ENCODE measurements at regions not wholly inside any gene's neighbourhood (a gene's known extent, or its start where the extent isn't known, plus 50 kb on each side); places are given as distances from the start of the nearest gene placed in this dataset.

- no peak for DNase-seq
Observed at GRCh38 chr12:19834592-19834991, 395.3 kb downstream of the AEBP2 start.

GRCh38 chr12:19836056-19836455 is 396.8 kb downstream of the AEBP2 start:
- DNase-seq = no peak

- no peak for DNase-seq
Observed at GRCh38 chr12:19836456-19836855, 397.2 kb downstream of the AEBP2 start.

GRCh38 chr12:19837543-19837942 is 398.3 kb downstream of the AEBP2 start:
- no peak for DNase-seq

GRCh38 chr12:19841451-19841850 is 402.2 kb downstream of the AEBP2 start:
- no peak for DNase-seq

GRCh38 chr12:19842116-19842515 is 402.8 kb downstream of the AEBP2 start:
- DNase-seq = no peak

- DNase-seq = no peak
Observed at GRCh38 chr12:19844224-19844623, 404.9 kb downstream of the AEBP2 start.

GRCh38 chr12:19846574-19846973 is 407.3 kb downstream of the AEBP2 start:
- DNase-seq = no peak

GRCh38 chr12:19847294-19848059 is 408.2 kb downstream of the AEBP2 start:
- DNase-seq = no peak

GRCh38 chr12:19848421-19848820 is 409.1 kb downstream of the AEBP2 start:
- DNase-seq = no peak

GRCh38 chr12:19849208-19849607 is 409.9 kb downstream of the AEBP2 start:
- no peak for DNase-seq

GRCh38 chr12:19850346-19851065 is 411.2 kb downstream of the AEBP2 start:
- no peak for DNase-seq

GRCh38 chr12:19852100-19852855 is 413.0 kb downstream of the AEBP2 start:
- no peak for DNase-seq

- DNase-seq = no peak
Observed at GRCh38 chr12:19855851-19856250, 416.6 kb downstream of the AEBP2 start.

GRCh38 chr12:19856389-19856788 is 417.1 kb downstream of the AEBP2 start:
- DNase-seq = no peak

- DNase-seq = no peak
Observed at GRCh38 chr12:19857204-19857603, 417.9 kb downstream of the AEBP2 start.

GRCh38 chr12:19867151-19867550 is 427.9 kb downstream of the AEBP2 start:
- no peak for DNase-seq

GRCh38 chr12:19867970-19868369 is 428.7 kb downstream of the AEBP2 start:
- DNase-seq = no peak

- DNase-seq = no peak
Observed at GRCh38 chr12:19869413-19869812, 430.1 kb downstream of the AEBP2 start.

GRCh38 chr12:19872621-19873540 is 433.6 kb downstream of the AEBP2 start:
- DNase-seq = no peak

- DNase-seq = no peak
Observed at GRCh38 chr12:19880076-19880475, 440.8 kb downstream of the AEBP2 start.

- no peak for DNase-seq
Observed at GRCh38 chr12:19880721-19881120, 441.4 kb downstream of the AEBP2 start.

- DNase-seq = no peak
Observed at GRCh38 chr12:19882346-19882745, 443.1 kb downstream of the AEBP2 start.
